Thyroid gland (tissue), 4 donors: ENCODE measurements at regions not wholly inside any gene's neighbourhood (a gene's known extent, or its start where the extent isn't known, plus 50 kb on each side); places are given as distances from the start of the nearest gene placed in this dataset.

Experiments used
- CTCF ChIP-seq, 6 experiments: fragments of 200-600 bp in 3 of 6; fragments of 450-650 bp in 3 of 6; sonication (generic) in 3 of 6; IDR thresholded peaks; one replicate each; pipeline ENCODE4 v1.5.1; 2016 to 2019; ENCODE audit warnings: antibody characterized with exemption in 6 of 6, mild to moderate bottlenecking in 2 of 6, inconsistent platforms in 1 of 6, moderate library complexity in 1 of 6
- POLR2A ChIP-seq, 2 donors: fragments of 450-650 bp; IDR thresholded peaks; one replicate each; pipeline ENCODE4 v1.6.1; 2017; ENCODE audit warnings: antibody characterized with exemption in 2 of 2, mild to moderate bottlenecking in 2 of 2, moderate library complexity in 1 of 2

- TF ChIP-seq POLR2A (IDR thresholded peaks at IDR 0.05) (no peak), CTCF (IDR thresholded peaks at IDR 0.05) (no peak)
Measured at GRCh38 chrX:104450316-104450715, 115.7 kb upstream of the IL1RAPL2 start.
